ENCODE measurements at regions not wholly inside any gene's neighbourhood (a gene's known extent, or its start where the extent isn't known, plus 50 kb on each side); places are given as distances from the start of the nearest gene placed in this dataset.

GRCh38 chr10:43885252-43885651 lies 236.6 kb upstream of the ZNF32 start:
- Histone ChIP-seq H4K20me1 (replicated peaks in 1 of 2; ENCODE audit: control insufficient read depth in 1 of 2, insufficient read depth in 2 of 2, low read length in 2 of 2) (no peaks in the 10 kb centered on the region), H3K79me1 (ENCODE audit: low read depth, low read length) (no peaks in the 10 kb centered on the region), H3K14ac (ENCODE audit: insufficient read length) (no peak overlapping the region), H3K36me3 (ENCODE audit: control insufficient read depth in 2 of 4, insufficient read depth in 4 of 4, low read length in 3 of 4) (no peaks in the 10 kb centered on the region), H2AFZ (ENCODE audit: low read length) (no peak overlapping the region), H3K23ac (ENCODE audit: insufficient read length) (no peak overlapping the region), H4K5ac (ENCODE audit: insufficient read length, low read depth, low read length) (no peak overlapping the region), H3K23me2 (ENCODE audit: low read depth, low read length) (no peaks in the 10 kb centered on the region), H3K4ac (replicated peaks; ENCODE audit: insufficient read length, low read depth, low read length) (no peak overlapping the region), H3K9me3 (ENCODE audit: insufficient read depth in 2 of 2, low read depth in 1 of 2, low read length in 1 of 2) (no peaks in the 10 kb centered on the region), H3K56ac (replicated peaks; ENCODE audit: insufficient read length, low read depth, low read length) (no peak overlapping the region), H3K4me3 (ENCODE audit: extremely low read depth in 1 of 4, insufficient read depth in 2 of 4, low read depth in 3 of 4, low read length in 4 of 4) (no peak overlapping the region), H2BK5ac (ENCODE audit: low read depth, low read length) (no peak overlapping the region), H4K91ac (replicated peaks; ENCODE audit: insufficient read length, low read length) (no peak overlapping the region), H3K27me3 (replicated peaks in 1 of 4; ENCODE audit: control insufficient read depth in 3 of 4, extremely low read depth in 1 of 4, insufficient read depth in 3 of 4, low read length in 3 of 4) (no peaks in the 10 kb centered on the region), H3K4me1 (replicated peaks in 1 of 4; ENCODE audit: control insufficient read depth in 3 of 4, insufficient read depth in 4 of 4, low read length in 3 of 4) (no peaks in the 10 kb centered on the region), H3K27ac (ENCODE audit: low read depth, low read length) (no peak overlapping the region), H3K9ac (replicated peaks in 1 of 4; ENCODE audit: extremely low read depth in 1 of 4, low read depth in 3 of 4, low read length in 3 of 4) (no peak overlapping the region), H3K4me2 (ENCODE audit: insufficient read depth in 1 of 2, low read depth in 2 of 2, low read length in 2 of 2) (no peak overlapping the region), H2BK120ac (replicated peaks; ENCODE audit: low read depth, low read length) (no peak overlapping the region), H4K8ac (ENCODE audit: extremely low read depth, insufficient read depth, low read length) (no peak overlapping the region), H2BK20ac (ENCODE audit: low read length) (no peak overlapping the region), H3K79me2 (ENCODE audit: control insufficient read depth in 1 of 2, insufficient read depth in 2 of 2, low read length in 2 of 2) (no peaks in the 10 kb centered on the region), H2BK15ac (ENCODE audit: low read length) (no peak overlapping the region), H2BK12ac (ENCODE audit: low read depth, low read length) (no peak overlapping the region), H2AK5ac (ENCODE audit: low read depth, low read length) (no peak overlapping the region), H3K18ac (ENCODE audit: extremely low read depth, low read length) (no peak overlapping the region)
- FAIRE-seq (no peak), DNase-seq (ENCODE audit: low read depth in 1 of 2, low spot score in 2 of 2) (peak in 1 of 2 experiments; percentile 37)
- WGBS, 2 experiments (ENCODE audit: extremely low coverage in 1 of 2, insufficient coverage in 1 of 2, insufficient read length in 1 of 2, insufficient replicate concordance in 2 of 2, low coverage in 1 of 2, low lambda C conversion rate in 2 of 2, missing lambda C conversion rate in 1 of 2) = 94% methylated on average over 5 of the region's 5 CpGs; no CpG with 5 or more reads in 1 of the 2 experiments
- TF ChIP-seq RAD21 (IDR thresholded peaks at IDR 0.05 in 1 of 2, conservative IDR thresholded peaks at IDR 0.05 in 1 of 2; ENCODE audit: low read depth in 2 of 2, low read length in 2 of 2) (0 out of 4 replicates have a peak, but pooled peaks of 1 of the 2 experiments have one; percentile 1), RXRA (IDR thresholded peaks at IDR 0.05; ENCODE audit: insufficient read depth, low read depth, low read length) (no peak)
- ChIA-PET POLR2A (ENCODE audit: partially characterized antibody) (no interaction called here), CTCF (ENCODE audit: partially characterized antibody) (interaction anchor here (0.8 to 3.0 kb wide), 20 partner anchors 8 to 630 kb away, joined by 3 to 16 read pairs (median 4); no protein-coding TSS in a partner anchor)

All from H1 (cell line).